K562 (cell line): ENCODE measurements at regions not wholly inside any gene's neighbourhood (a gene's known extent, or its start where the extent isn't known, plus 50 kb on each side); places are given as distances from the start of the nearest gene placed in this dataset.

ENCODE experiments used
- CUX1 ChIP-seq: fragments of 200-800 bp; sonication (Bioruptor generic); IDR thresholded peaks from 2 replicates; pipeline ENCODE4 v1.6.1; 2016; ENCODE audit warnings: missing genetic modification characterization, missing compliant biosample characterization
- EGR1 ChIP-seq: fragments of 450-650 bp; conservative IDR thresholded peaks from 2 replicates; pipeline ENCODE4 v1.6.1; 2017; ENCODE audit warnings: mild to moderate bottlenecking
- EP400 ChIP-seq: fragments of 450-650 bp; IDR thresholded peaks from 2 replicates; pipeline ENCODE4 v1.6.1; 2017; ENCODE audit warnings: antibody characterized with exemption, mild to moderate bottlenecking, moderate library complexity
- ETS1 ChIP-seq: conservative IDR thresholded peaks from 2 replicates; pipeline ENCODE4 v1.6.1; 2011; ENCODE audit warnings: low read depth, mild to moderate bottlenecking, low read length; ENCODE audit not compliant: control insufficient read depth
- GTF3C2 ChIP-seq: IDR thresholded peaks from 3 replicates; pipeline ENCODE4 v1.6.1; 2011; ENCODE audit warnings: borderline replicate concordance, mild to moderate bottlenecking, moderate library complexity; ENCODE audit not compliant: insufficient read length; ENCODE audit errors: extremely low read depth
- IRF9 ChIP-seq: fragments of 450-650 bp; IDR thresholded peaks from 2 replicates; pipeline ENCODE4 v1.6.1; 2016; ENCODE audit warnings: missing biosample characterization, missing genetic modification characterization
- MEIS2 ChIP-seq: fragments of 450-650 bp; IDR thresholded peaks from 2 replicates; pipeline ENCODE4 v1.6.1; 2014; ENCODE audit warnings: mild to moderate bottlenecking; ENCODE audit not compliant: partially characterized antibody
- NFRKB ChIP-seq: fragments of 450-650 bp; IDR thresholded peaks from 2 replicates; pipeline ENCODE4 v1.6.1; 2016; ENCODE audit warnings: low read depth
- NR0B1 ChIP-seq: fragments of 450-650 bp; IDR thresholded peaks from one replicate; pipeline ENCODE4 v1.6.1; 2018; ENCODE audit warnings: mild to moderate bottlenecking, moderate library complexity; ENCODE audit not compliant: partially characterized antibody
- PHF21A ChIP-seq: fragments of 450-650 bp; IDR thresholded peaks from 2 replicates; pipeline ENCODE4 v1.6.1; 2017; ENCODE audit warnings: low read depth, borderline replicate concordance
- RBM17 ChIP-seq: fragments of 200-400 bp; formaldehyde crosslinking; IDR thresholded peaks from 2 replicates; pipeline ENCODE4 v1.6.1; 2017; ENCODE audit warnings: low read depth, mild to moderate bottlenecking, low read length, borderline replicate concordance
- SMAD4 ChIP-seq: fragments of 250-450 bp; sonication (Bioruptor Pico); conservative IDR thresholded peaks from 2 replicates; pipeline ENCODE4 v1.8.0; 2021; ENCODE audit warnings: inconsistent platforms, mild to moderate bottlenecking, moderate library complexity
- XRCC4 ChIP-seq: IDR thresholded peaks from one replicate; pipeline ENCODE4 v1.6.1; 2011; ENCODE audit not compliant: insufficient read depth, insufficient read length; ENCODE audit errors: extremely low read depth
- ZKSCAN3 ChIP-seq: fragments of 250-450 bp; sonication (Bioruptor Pico); IDR thresholded peaks from 2 replicates; pipeline ENCODE4 v1.4.0; 2020
- ZNF12 ChIP-seq: sonication (generic); formaldehyde crosslinking; IDR thresholded peaks from 2 replicates; pipeline ENCODE4 v1.4.0; 2020; ENCODE audit warnings: mild to moderate bottlenecking, missing genetic modification reagents
- ZNF134 ChIP-seq: fragments of 250-450 bp; sonication (Bioruptor Pico); conservative IDR thresholded peaks from 2 replicates; pipeline ENCODE4 v1.4.0; 2020

- TF ChIP-seq ZNF134 (CRISPR knock-in tag) (no peak), NFRKB (peak; percentile 92), EGR1 (no peak; the same call in 1 of the 2 replicates), SMAD4 (CRISPR knock-in tag) (no peak), ZKSCAN3 (CRISPR knock-in tag) (no peak), IRF9 (tag) (no peak), XRCC4 (no peak), CUX1 (CRISPR knock-in tag) (no peak), NR0B1 (no peak), RBM17 (no peak), PHF21A (no peak), MEIS2 (peak; percentile 58), EP400 (peak; percentile 90), GTF3C2 (no peak), ZNF12 (CRISPR knock-in tag) (no peak; the same call in 1 of the 2 replicates), ETS1 (peak; percentile 26; the same call in 1 of the 2 replicates)
Measured at GRCh38 chr6:27145731-27146455, 101.6 kb upstream of the PRSS16 start (continued).
